Loucy (cell line): ENCODE measurements at regions not wholly inside any gene's neighbourhood (a gene's known extent, or its start where the extent isn't known, plus 50 kb on each side); places are given as distances from the start of the nearest gene placed in this dataset.

ENCODE experiments used
- EZH2phosphoT487 ChIP-seq: fragments of 200-600 bp; IDR thresholded peaks from 2 replicates; pipeline ENCODE4 v1.6.1; 2018; ENCODE audit warnings: antibody characterized with exemption, mild to moderate bottlenecking, moderate library complexity, borderline replicate concordance
- TF ChIP-seq, protein P1 (sequence below): fragments of 200-600 bp; sonication (generic); conservative IDR thresholded peaks from 2 replicates; pipeline ENCODE4 v1.5.1; 2014; ENCODE audit warnings: mild to moderate bottlenecking, antibody characterized with exemption, low read length

DNA sequence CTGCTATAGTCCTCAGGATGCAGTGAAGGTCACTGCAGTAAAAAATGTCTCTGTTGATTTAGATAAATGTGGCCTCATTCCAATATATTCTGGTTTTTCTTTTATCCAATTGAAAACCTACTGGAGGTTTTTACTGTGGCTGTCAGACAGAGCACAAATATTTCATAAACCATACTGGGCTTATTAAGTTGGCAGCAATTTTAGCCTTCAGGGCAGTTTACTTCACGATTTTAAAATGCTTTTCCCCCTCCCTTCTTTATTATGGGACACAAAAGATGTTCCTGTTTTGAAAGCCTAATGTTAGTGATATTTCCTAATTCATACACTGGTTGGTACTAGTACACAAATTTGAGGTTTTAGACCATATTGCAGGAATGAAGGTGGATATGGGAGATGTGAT lies 939.4 kb downstream of the C4orf33 start:
- TF ChIP-seq, protein P1, sequence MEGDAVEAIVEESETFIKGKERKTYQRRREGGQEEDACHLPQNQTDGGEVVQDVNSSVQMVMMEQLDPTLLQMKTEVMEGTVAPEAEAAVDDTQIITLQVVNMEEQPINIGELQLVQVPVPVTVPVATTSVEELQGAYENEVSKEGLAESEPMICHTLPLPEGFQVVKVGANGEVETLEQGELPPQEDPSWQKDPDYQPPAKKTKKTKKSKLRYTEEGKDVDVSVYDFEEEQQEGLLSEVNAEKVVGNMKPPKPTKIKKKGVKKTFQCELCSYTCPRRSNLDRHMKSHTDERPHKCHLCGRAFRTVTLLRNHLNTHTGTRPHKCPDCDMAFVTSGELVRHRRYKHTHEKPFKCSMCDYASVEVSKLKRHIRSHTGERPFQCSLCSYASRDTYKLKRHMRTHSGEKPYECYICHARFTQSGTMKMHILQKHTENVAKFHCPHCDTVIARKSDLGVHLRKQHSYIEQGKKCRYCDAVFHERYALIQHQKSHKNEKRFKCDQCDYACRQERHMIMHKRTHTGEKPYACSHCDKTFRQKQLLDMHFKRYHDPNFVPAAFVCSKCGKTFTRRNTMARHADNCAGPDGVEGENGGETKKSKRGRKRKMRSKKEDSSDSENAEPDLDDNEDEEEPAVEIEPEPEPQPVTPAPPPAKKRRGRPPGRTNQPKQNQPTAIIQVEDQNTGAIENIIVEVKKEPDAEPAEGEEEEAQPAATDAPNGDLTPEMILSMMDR, result no peak
- no peak for TF ChIP-seq EZH2phosphoT487
